GM12891 (cell line): ENCODE measurements at regions not wholly inside any gene's neighbourhood (a gene's known extent, or its start where the extent isn't known, plus 50 kb on each side); places are given as distances from the start of the nearest gene placed in this dataset.

Experiments
- DNase-seq: peaks from one replicate; pipeline ENCODE4 v3.0.0; 2011; ENCODE audit warnings: low spot score; ENCODE audit not compliant: insufficient read length
- FAIRE-seq: peaks from 2 replicates; lab custom pipeline; 2011; peaks lifted over from hg19 to GRCh38; lab: Jason Lieb, UNC
- PAX5 ChIP-seq: IDR thresholded peaks from 2 replicates; pipeline ENCODE4 v1.6.1; 2011; ENCODE audit warnings: low read length, moderate library complexity, mild to moderate bottlenecking; ENCODE audit not compliant: insufficient read depth, severe bottlenecking
- POLR2A ChIP-seq: IDR thresholded peaks from 2 replicates; pipeline ENCODE4 v1.6.1; 2011; ENCODE audit warnings: low read depth, low read length, control low read depth
- POLR2AphosphoS5 ChIP-seq: IDR thresholded peaks from 2 replicates; pipeline ENCODE4 v1.6.1; 2011; ENCODE audit warnings: low read depth, low read length, control low read depth
- POU2F2 ChIP-seq: IDR thresholded peaks from 2 replicates; pipeline ENCODE4 v1.6.1; 2011; ENCODE audit warnings: low read depth, mild to moderate bottlenecking, control low read depth, low read length, moderate library complexity
- SPI1 ChIP-seq: IDR thresholded peaks from 2 replicates; pipeline ENCODE4 v1.6.1; 2011; ENCODE audit warnings: low read depth, low read length, control low read depth
- TAF1 ChIP-seq: IDR thresholded peaks from 2 replicates; pipeline ENCODE4 v1.6.1; 2011; ENCODE audit warnings: low read depth, low read length, control low read depth

- TF ChIP-seq SPI1 (no peak), TAF1 (no peak), PAX5 (no peak), POU2F2 (no peak), POLR2AphosphoS5 (no peak), POLR2A (no peak)
- DNase-seq (no peak), FAIRE-seq (no peak)
Observed at GRCh38 chr5:169408171-169408570, 107.2 kb upstream of the SLIT3 start.

GRCh38 chr5:169404223-169404622 is 103.3 kb upstream of the SLIT3 start:
- TF ChIP-seq POLR2AphosphoS5 (no peak), TAF1 (no peak), POU2F2 (no peak), SPI1 (no peak)
- DNase-seq (no peak), FAIRE-seq (no peak)

GRCh38 chr5:169398515-169398914 is 97.6 kb upstream of the SLIT3 start:
- no peak for FAIRE-seq
- no peak for DNase-seq
- no peak for TF ChIP-seq SPI1
- no peak for TF ChIP-seq POLR2A
- TF ChIP-seq PAX5: no peak
- no peak for TF ChIP-seq POU2F2
- no peak for TF ChIP-seq POLR2AphosphoS5
- TF ChIP-seq TAF1: no peak

- TF ChIP-seq TAF1 (no peak), POU2F2 (no peak), PAX5 (no peak), POLR2AphosphoS5 (no peak), SPI1 (no peak), POLR2A (no peak)
- no peak for FAIRE-seq
Observed at GRCh38 chr5:169395136-169395535, 94.2 kb upstream of the SLIT3 start.

GRCh38 chr5:169394371-169394770 is 93.4 kb upstream of the SLIT3 start:
- DNase-seq: no peak
- no peak for FAIRE-seq
- no peak for TF ChIP-seq POLR2A
- no peak for TF ChIP-seq SPI1
- TF ChIP-seq PAX5: no peak
- TF ChIP-seq TAF1: no peak
- TF ChIP-seq POLR2AphosphoS5: no peak
- no peak for TF ChIP-seq POU2F2

More at GRCh38 chr5:169395136-169395535, 94.2 kb upstream of the SLIT3 start:
- no peak for DNase-seq

- no peak for TF ChIP-seq PAX5
- TF ChIP-seq POLR2AphosphoS5: no peak
- no peak for TF ChIP-seq TAF1
- no peak for TF ChIP-seq POU2F2
- TF ChIP-seq POLR2A: no peak
- TF ChIP-seq SPI1: no peak
- DNase-seq: no peak
- no peak for FAIRE-seq
Observed at GRCh38 chr5:169393907-169394306, 93.0 kb upstream of the SLIT3 start.

- no peak for TF ChIP-seq TAF1
- no peak for TF ChIP-seq SPI1
- no peak for TF ChIP-seq POLR2A
- TF ChIP-seq PAX5: no peak
- no peak for TF ChIP-seq POLR2AphosphoS5
- TF ChIP-seq POU2F2: no peak
- no peak for FAIRE-seq
- no peak for DNase-seq
Observed at GRCh38 chr5:169390265-169390664, 89.3 kb upstream of the SLIT3 start.

- TF ChIP-seq POLR2AphosphoS5 (no peak), POLR2A (no peak), TAF1 (no peak), PAX5 (no peak)
- no peak for FAIRE-seq
- DNase-seq: no peak
Observed at GRCh38 chr5:169389318-169389717, 88.4 kb upstream of the SLIT3 start.

GRCh38 chr5:169385636-169386035 is 84.7 kb upstream of the SLIT3 start:
- FAIRE-seq (no peak), DNase-seq (no peak)
- TF ChIP-seq POLR2AphosphoS5 (no peak), TAF1 (no peak), POLR2A (no peak), POU2F2 (no peak), PAX5 (no peak), SPI1 (no peak)

- no peak for FAIRE-seq
- no peak for DNase-seq
- TF ChIP-seq POU2F2 (no peak), SPI1 (no peak), TAF1 (no peak), POLR2A (no peak), PAX5 (no peak), POLR2AphosphoS5 (no peak)
Observed at GRCh38 chr5:169384661-169385060, 83.7 kb upstream of the SLIT3 start.

GRCh38 chr5:169374761-169375160 is 73.8 kb upstream of the SLIT3 start:
- FAIRE-seq (no peak), DNase-seq (no peak)
- TF ChIP-seq POU2F2: no peak
- TF ChIP-seq POLR2AphosphoS5: no peak
- TF ChIP-seq PAX5: no peak
- TF ChIP-seq SPI1: no peak
- TF ChIP-seq POLR2A: no peak
- no peak for TF ChIP-seq TAF1
